ENCODE measurements at regions not wholly inside any gene's neighbourhood (a gene's known extent, or its start where the extent isn't known, plus 50 kb on each side); places are given as distances from the start of the nearest gene placed in this dataset.

GRCh38 chr2:180411661-180412060, 404.6 kb upstream of the CWC22 start:
- no peak for TF ChIP-seq CTCF (conservative IDR thresholded peaks at IDR 0.05; ENCODE audit: low read depth, low read length)
- TF ChIP-seq EZH2 (IDR thresholded peaks at IDR 0.05; ENCODE audit: borderline replicate concordance, low read depth, low read length, poor library complexity, severe bottlenecking) = no peak

Measured in A673 (cell line).